Fibroblast of lung (primary cell): ENCODE measurements at regions not wholly inside any gene's neighbourhood (a gene's known extent, or its start where the extent isn't known, plus 50 kb on each side); places are given as distances from the start of the nearest gene placed in this dataset.

Experiments
- DNase-seq, 2 donors: peaks; one replicate each; pipeline versions ENCODE4 v3.0.0 to v3.0.0-alpha.2; 2010; ENCODE audit warnings: low read depth in 2 of 2
- H2AFZ ChIP-seq: 2 replicates; pipeline ENCODE4 v1.5.1; 2012; ENCODE audit warnings: low read length, control low read depth, inconsistent platforms
- H3K27ac ChIP-seq: 2 replicates; pipeline ENCODE4 v1.5.1; 2011; ENCODE audit warnings: low read length, control low read depth; ENCODE audit not compliant: insufficient read depth
- H3K27me3 ChIP-seq: 2 replicates; pipeline ENCODE4 v1.5.1; 2011; ENCODE audit warnings: mild to moderate bottlenecking, low read length; ENCODE audit not compliant: control insufficient read depth, insufficient read depth
- H3K36me3 ChIP-seq: 2 replicates; pipeline ENCODE4 v1.5.1; 2011; ENCODE audit warnings: low read length; ENCODE audit not compliant: control insufficient read depth, insufficient read depth
- H3K4me1 ChIP-seq: 2 replicates; pipeline ENCODE4 v1.5.1; 2011; ENCODE audit warnings: low read length; ENCODE audit not compliant: control insufficient read depth, insufficient read depth; ENCODE audit errors: extremely low read depth
- H3K4me2 ChIP-seq: 2 replicates; pipeline ENCODE4 v1.5.1; 2011; ENCODE audit warnings: low read length, control low read depth; ENCODE audit not compliant: insufficient read depth; ENCODE audit errors: extremely low read depth
- H3K4me3 ChIP-seq, 4 experiments: fragments of 200-600 bp in 1 of 4; sonication (generic) in 1 of 4; replicated peaks in 1 of 4; 2 replicates each; pipeline ENCODE4 v1.5.1; 2011 to 2016; ENCODE audit warnings: low read length in 4 of 4, low read depth in 3 of 4, mild to moderate bottlenecking in 3 of 4, control low read depth in 2 of 4, inconsistent platforms in 1 of 4, mixed read lengths in 1 of 4; ENCODE audit not compliant: insufficient read depth in 1 of 4; ENCODE audit errors: control extremely low read depth in 1 of 4
- H3K79me2 ChIP-seq: 2 replicates; pipeline ENCODE4 v1.5.1; 2012; ENCODE audit warnings: mild to moderate bottlenecking, low read length, inconsistent platforms; ENCODE audit not compliant: control insufficient read depth, insufficient read depth
- H3K9ac ChIP-seq: 2 replicates; pipeline ENCODE4 v1.5.1; 2011; ENCODE audit warnings: mild to moderate bottlenecking, low read length, control low read depth; ENCODE audit not compliant: insufficient read depth
- H3K9me3 ChIP-seq: 2 replicates; pipeline ENCODE4 v1.5.1; 2012; ENCODE audit warnings: low read depth, low read length; ENCODE audit not compliant: control insufficient read depth, insufficient read depth
- H4K20me1 ChIP-seq: 2 replicates; pipeline ENCODE4 v1.5.1; 2011; ENCODE audit warnings: low read length; ENCODE audit not compliant: control insufficient read depth, insufficient read depth; ENCODE audit errors: extremely low read depth
- CTCF ChIP-seq, 2 donors: IDR thresholded peaks in 1 of 2; conservative IDR thresholded peaks in 1 of 2; 1 replicate in 1 of 2; 2 replicates in 1 of 2; pipeline ENCODE4 v1.5.1; 2011 to 2012; ENCODE audit warnings: low read length in 2 of 2, control low read depth in 1 of 2, inconsistent platforms in 1 of 2, low read depth in 1 of 2, mild to moderate bottlenecking in 1 of 2
- EZH2 ChIP-seq: IDR thresholded peaks from 2 replicates; pipeline ENCODE4 v1.5.1; 2012; ENCODE audit warnings: low read length, control low read depth, mild to moderate bottlenecking; ENCODE audit errors: missing control alignments

GRCh38 chr10:7006566-7006965, 404.3 kb downstream of the SFMBT2 start:
- no peaks in the 10 kb centered on the region for H3K4me1 ChIP-seq
- no peaks in the 10 kb centered on the region for H3K79me2 ChIP-seq
- DNase-seq: no peak
- TF ChIP-seq EZH2: no peak
- no peak for TF ChIP-seq CTCF (conservative IDR thresholded peaks at IDR 0.05 in 1 of 2, IDR thresholded peaks at IDR 0.05 in 1 of 2; ENCODE audit: low read depth in 1 of 2, low read length in 2 of 2)
- H3K9ac ChIP-seq: no peak overlapping the region
- no peaks in the 10 kb centered on the region for H3K9me3 ChIP-seq
- no peaks in the 10 kb centered on the region for H3K27me3 ChIP-seq
- H3K4me2 ChIP-seq: no peak overlapping the region
- no peak overlapping the region for H3K4me3 ChIP-seq
- no peak overlapping the region for H2AFZ ChIP-seq
- H3K36me3 ChIP-seq: no peaks in the 10 kb centered on the region
- H3K27ac ChIP-seq: no peak overlapping the region
- no peaks in the 10 kb centered on the region for H4K20me1 ChIP-seq

- Histone ChIP-seq H3K4me1 (no peaks in the 10 kb centered on the region), H3K79me2 (no peaks in the 10 kb centered on the region), H3K9ac (no peak overlapping the region), H3K4me2 (no peak overlapping the region), H3K27ac (no peak overlapping the region), H2AFZ (no peak overlapping the region), H3K9me3 (no peaks in the 10 kb centered on the region), H3K27me3 (no peaks in the 10 kb centered on the region), H4K20me1 (no peaks in the 10 kb centered on the region), H3K36me3 (no peaks in the 10 kb centered on the region), H3K4me3 (no peak overlapping the region)
- TF ChIP-seq CTCF (conservative IDR thresholded peaks at IDR 0.05 in 1 of 2, IDR thresholded peaks at IDR 0.05 in 1 of 2; ENCODE audit: low read depth in 1 of 2, low read length in 2 of 2) (no peak), EZH2 (no peak)
- no peak for DNase-seq
Measured at GRCh38 chr10:7003831-7004395, 406.9 kb downstream of the SFMBT2 start.

GRCh38 chr10:7000061-7000460, 410.8 kb downstream of the SFMBT2 start:
- no peak overlapping the region for H3K27ac ChIP-seq
- H3K79me2 ChIP-seq: no peaks in the 10 kb centered on the region
- H2AFZ ChIP-seq: no peak overlapping the region
- H3K9ac ChIP-seq: no peak overlapping the region
- H3K4me2 ChIP-seq: no peak overlapping the region
- peak in 1 of 2 donors; percentile 28 for DNase-seq
- no peaks in the 10 kb centered on the region for H3K27me3 ChIP-seq
- H3K4me3 ChIP-seq: no peak overlapping the region
- H4K20me1 ChIP-seq: no peaks in the 10 kb centered on the region
- no peaks in the 10 kb centered on the region for H3K36me3 ChIP-seq
- no peaks in the 10 kb centered on the region for H3K4me1 ChIP-seq
- H3K9me3 ChIP-seq: no peaks in the 10 kb centered on the region
- TF ChIP-seq CTCF (conservative IDR thresholded peaks at IDR 0.05 in 1 of 2, IDR thresholded peaks at IDR 0.05 in 1 of 2; ENCODE audit: low read depth in 1 of 2, low read length in 2 of 2): no peak
- no peak for TF ChIP-seq EZH2
